NCI-H128 (cell line): ENCODE measurements at regions not wholly inside any gene's neighbourhood (a gene's known extent, or its start where the extent isn't known, plus 50 kb on each side); places are given as distances from the start of the nearest gene placed in this dataset.

Experiments
- DNase-seq: peaks from one replicate; lab custom pipeline; 2025; ENCODE audit not compliant: unreplicated experiment; lab: John Stamatoyannopoulos, UW

- DNase-seq, result no peak
Measured at GRCh38 chr1:214202992-214203391, 78.0 kb upstream of the SMYD2 start.

DNA sequence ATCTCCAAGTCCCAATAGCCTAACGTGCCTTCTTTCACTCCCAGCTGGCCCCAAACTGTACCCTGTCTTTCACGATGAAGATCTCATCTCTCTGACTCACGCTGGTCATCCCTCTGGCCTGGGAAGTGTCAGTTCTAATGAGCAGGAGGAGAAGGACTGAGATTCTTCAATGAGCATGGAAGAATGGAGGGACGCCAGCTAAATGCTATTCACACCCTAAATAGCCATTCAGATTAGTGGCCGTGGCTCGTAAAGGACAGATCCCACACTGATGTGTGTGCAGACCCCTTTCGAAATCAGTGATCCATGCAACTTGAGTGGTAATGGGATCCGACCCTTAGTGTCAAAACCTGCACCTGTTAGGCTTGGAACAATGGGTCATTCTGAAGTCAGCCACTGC lies 75.9 kb upstream of the SMYD2 start:
- no peak for DNase-seq

- DNase-seq, result no peak
Measured at GRCh38 chr1:214208460-214208859, 72.5 kb upstream of the SMYD2 start.

DNA sequence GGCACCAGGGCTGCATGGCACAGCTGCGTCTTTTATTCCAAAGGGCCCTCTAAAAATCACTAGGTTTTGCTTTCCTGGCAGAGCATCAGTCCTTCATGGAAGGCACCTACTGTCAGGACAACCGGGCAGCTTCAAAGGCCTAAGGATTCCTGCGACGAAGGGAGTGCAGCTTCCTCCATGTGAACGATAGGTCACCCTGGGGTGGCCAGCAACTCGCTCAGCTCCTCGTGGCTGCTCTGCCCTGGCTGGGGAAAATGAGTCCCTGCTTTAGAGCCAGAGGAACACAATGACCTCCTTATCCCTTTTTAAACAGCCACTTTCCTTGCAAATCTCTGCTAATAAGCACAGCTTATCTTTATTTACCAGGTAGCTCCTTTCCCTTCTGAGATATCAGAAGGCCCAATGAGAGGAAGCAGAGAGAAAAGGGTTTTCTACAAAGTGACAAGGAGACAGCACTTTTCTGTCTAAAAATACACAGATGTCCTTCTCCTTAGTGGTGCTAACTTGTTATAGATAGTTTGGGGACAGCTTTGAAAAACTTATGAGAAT lies 71.6 kb upstream of the SMYD2 start:
- no peak for DNase-seq

DNA sequence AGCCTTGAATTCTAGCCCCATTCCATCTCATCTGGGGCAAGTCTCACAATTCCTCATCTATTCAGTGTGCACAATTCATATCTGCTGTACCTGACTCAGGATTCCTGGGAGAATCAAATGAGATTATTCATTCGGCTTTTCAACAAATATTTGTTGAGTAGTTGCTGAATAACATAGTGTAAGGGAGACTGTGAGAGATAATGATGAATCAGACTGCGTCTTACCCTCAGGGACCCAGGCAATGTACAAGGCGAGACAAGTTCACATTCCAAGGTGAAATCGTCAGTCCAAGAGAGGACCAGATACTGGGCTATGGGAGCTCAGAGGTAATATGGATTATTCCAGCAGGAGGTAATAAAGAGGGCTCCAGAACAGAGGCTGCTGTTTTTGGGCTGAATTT lies 67.8 kb upstream of the SMYD2 start:
- DNase-seq, result no peak

DNA sequence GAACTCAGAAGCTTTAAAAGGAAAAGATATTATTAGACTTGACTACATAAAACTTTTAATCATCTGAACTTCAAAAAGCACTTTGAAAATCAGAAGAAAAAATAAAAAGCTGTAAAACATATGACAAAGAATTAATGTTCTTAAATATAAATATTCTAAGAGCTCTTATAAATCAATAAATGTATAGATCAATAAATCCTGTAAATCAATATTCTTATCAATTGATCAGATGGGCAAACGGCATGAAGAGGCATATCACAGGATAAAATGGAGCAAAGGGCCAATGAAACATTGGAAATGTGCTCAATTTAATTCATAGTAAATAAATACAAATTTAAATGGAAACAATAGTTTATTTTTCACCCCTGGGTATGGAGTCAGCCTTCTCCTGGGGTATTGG lies 66.1 kb upstream of the SMYD2 start:
- no peak for DNase-seq

GRCh38 chr1:214215583-214215982 lies 65.4 kb upstream of the SMYD2 start:
- DNase-seq, result no peak

GRCh38 chr1:214216021-214216420 lies 64.9 kb upstream of the SMYD2 start:
- DNase-seq, result no peak

DNA sequence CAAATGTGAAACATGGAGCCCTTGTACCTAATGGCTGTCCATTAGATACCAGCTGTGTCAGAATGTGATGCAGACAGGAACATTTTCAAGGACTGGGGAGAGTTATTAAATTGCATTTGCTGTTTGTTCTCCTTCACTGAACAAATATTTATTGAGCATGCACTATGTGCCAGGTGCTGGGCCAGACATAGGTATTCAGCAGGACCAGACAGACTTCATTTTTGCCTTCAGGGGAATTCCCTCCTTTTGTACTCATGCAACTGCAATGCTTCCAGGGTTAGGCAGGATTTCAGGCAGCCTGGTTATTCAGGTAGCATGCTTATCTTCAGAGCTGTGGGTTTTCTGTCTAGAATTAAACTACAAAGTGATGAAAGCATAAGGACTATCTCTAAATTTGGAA lies 64.2 kb upstream of the SMYD2 start:
- DNase-seq, result no peak

DNA sequence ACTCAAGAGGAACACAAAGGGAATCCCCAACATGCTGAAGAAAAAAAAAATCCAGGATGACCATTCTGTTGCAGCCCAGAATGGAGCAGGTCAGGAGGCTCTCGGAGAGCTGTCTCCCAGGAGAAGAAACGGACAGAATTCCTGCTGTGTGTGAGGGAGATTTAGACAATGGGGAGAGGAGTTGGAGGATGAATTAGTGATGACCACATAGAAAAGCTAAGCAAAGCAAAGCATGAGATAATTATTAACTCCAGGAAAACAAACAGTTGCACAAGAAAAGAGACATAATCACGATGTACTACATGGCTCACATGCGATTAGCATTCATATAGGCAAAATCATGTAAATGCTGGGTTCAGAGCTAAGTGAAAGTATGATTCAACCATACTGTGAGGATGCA lies 61.1 kb upstream of the SMYD2 start:
- no peak for DNase-seq

DNA sequence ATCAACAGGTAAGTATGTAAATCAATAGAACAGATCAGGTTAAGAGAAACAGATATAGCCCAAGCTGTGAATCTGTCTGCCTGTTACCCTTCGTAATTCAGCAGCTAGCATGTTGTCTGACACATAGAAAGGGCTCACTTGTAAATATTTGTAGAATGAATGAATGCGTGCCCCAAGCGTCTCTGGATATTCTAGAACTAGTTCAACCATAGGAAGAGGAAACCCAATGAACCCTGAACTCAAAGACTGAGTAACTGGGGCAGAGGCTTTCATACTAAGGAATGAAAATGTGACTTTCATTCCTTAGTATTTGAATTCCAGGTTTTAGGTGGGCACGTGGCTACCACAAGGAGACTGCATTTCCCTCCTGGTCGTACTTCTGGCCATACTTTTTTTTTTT lies 60.1 kb upstream of the SMYD2 start:
- no peak for DNase-seq

- DNase-seq, result no peak
Measured at GRCh38 chr1:214224611-214225354, 56.2 kb upstream of the SMYD2 start.

DNA sequence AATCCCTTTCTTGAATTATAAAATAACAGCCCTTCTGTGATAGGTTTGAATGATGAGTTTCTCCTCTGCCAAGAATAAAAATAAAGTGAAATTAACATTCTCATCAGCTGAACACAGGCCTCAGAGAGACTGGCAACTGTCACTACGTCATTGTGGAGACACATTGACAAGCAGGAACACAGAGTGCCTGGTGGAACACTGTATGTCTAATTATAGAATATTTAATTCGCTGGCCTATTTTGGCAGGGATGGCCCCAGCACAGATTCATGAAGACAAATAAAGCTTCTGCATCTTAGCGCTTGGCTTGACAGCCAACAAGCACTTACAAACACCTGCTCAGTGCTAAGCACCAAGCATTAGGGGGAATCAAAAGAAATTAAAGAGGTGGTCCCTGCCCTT lies 52.0 kb upstream of the SMYD2 start:
- no peak for DNase-seq

GRCh38 chr1:214229736-214230135 lies 51.2 kb upstream of the SMYD2 start:
- DNase-seq, result no peak
